HG03439 (cell line): ENCODE measurements at regions not wholly inside any gene's neighbourhood (a gene's known extent, or its start where the extent isn't known, plus 50 kb on each side); places are given as distances from the start of the nearest gene placed in this dataset.

Source experiments
- ATAC-seq: cut with Tn5 transposase; IDR thresholded peaks from one replicate; pipeline ENCODE4 v1.9.1; 2021; ENCODE audit warnings: mild to moderate bottlenecking, moderate library complexity; ENCODE audit not compliant: unreplicated experiment

- no peak for ATAC-seq
Observed at GRCh38 chr13:21997726-21998125, 326.9 kb downstream of the FGF9 start.

GRCh38 chr13:21998279-21998990 is 327.6 kb downstream of the FGF9 start:
- no peak for ATAC-seq

GRCh38 chr13:21999666-22000065 is 328.8 kb downstream of the FGF9 start:
- ATAC-seq, result no peak

GRCh38 chr13:22000191-22000590 is 329.3 kb downstream of the FGF9 start:
- ATAC-seq, result no peak

GRCh38 chr13:22001336-22001735 is 330.5 kb downstream of the FGF9 start:
- no peak for ATAC-seq

- no peak for ATAC-seq
Observed at GRCh38 chr13:22002893-22003292, 332.0 kb downstream of the FGF9 start.

GRCh38 chr13:22009500-22009899 is 338.6 kb downstream of the FGF9 start:
- ATAC-seq, result no peak

GRCh38 chr13:22009937-22010336 is 339.1 kb downstream of the FGF9 start:
- no peak for ATAC-seq

GRCh38 chr13:22012686-22013085 is 341.8 kb downstream of the FGF9 start:
- ATAC-seq, result no peak

- ATAC-seq, result no peak
Observed at GRCh38 chr13:22014469-22014868, 343.6 kb downstream of the FGF9 start.

GRCh38 chr13:22017226-22017625 is 346.4 kb downstream of the FGF9 start:
- ATAC-seq, result peak; percentile 73

GRCh38 chr13:22018076-22018835 is 347.4 kb downstream of the FGF9 start:
- ATAC-seq, result no peak

GRCh38 chr13:22018836-22019210 is 347.9 kb downstream of the FGF9 start:
- no peak for ATAC-seq

GRCh38 chr13:22024381-22024994 is 353.6 kb downstream of the FGF9 start:
- ATAC-seq, result no peak

- ATAC-seq, result no peak
Observed at GRCh38 chr13:22027566-22027965, 356.7 kb downstream of the FGF9 start.

GRCh38 chr13:22028831-22029230 is 358.0 kb downstream of the FGF9 start:
- no peak for ATAC-seq

GRCh38 chr13:22030321-22030720 is 359.4 kb downstream of the FGF9 start:
- ATAC-seq, result no peak

- ATAC-seq, result no peak
Observed at GRCh38 chr13:22031702-22032286, 360.9 kb downstream of the FGF9 start.

GRCh38 chr13:22032905-22033304 is 362.0 kb downstream of the FGF9 start:
- no peak for ATAC-seq

GRCh38 chr13:22039961-22040360 is 369.1 kb downstream of the FGF9 start:
- no peak for ATAC-seq

- ATAC-seq, result no peak
Observed at GRCh38 chr13:22040810-22041364, 370.0 kb downstream of the FGF9 start.
